ENCODE measurements at regions not wholly inside any gene's neighbourhood (a gene's known extent, or its start where the extent isn't known, plus 50 kb on each side); places are given as distances from the start of the nearest gene placed in this dataset.

DNA sequence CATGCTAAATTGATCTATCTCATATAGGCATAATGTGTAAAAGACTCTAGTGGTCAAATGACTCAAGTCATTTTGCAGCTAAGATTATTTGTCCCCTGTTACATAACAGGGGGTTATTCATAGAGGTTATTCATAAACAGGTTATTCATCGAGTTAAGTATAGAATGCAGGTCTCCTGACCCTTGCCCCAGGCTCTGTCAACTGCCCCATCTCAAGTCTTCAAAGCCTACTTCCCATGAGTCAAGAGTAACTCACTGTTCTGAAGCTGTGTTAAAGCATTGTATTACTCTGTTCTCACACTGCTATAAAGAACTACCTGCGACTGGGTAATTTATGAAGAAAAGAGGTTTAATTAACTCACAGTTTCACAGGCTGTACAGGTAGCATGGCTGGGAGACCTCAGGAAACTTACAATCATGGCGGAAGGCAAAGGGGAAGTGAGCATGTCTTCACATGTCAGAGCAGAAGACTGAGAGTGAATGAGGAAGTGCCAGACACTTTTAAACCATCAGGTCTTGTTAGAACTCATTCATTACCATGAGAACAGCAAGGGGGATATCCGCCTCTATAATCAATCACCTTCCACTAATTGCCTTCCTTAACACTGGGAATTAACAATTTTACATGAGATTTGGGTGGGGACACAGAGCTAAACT, 226.2 kb upstream of the BLID start:
- TF ChIP-seq POLR2A (IDR thresholded peaks at IDR 0.05) (no peak), EP300 (IDR thresholded peaks at IDR 0.05) (no peak), POLR2AphosphoS5 (IDR thresholded peaks at IDR 0.05) (no peak)
- TF ChIP-seq, protein P1, sequence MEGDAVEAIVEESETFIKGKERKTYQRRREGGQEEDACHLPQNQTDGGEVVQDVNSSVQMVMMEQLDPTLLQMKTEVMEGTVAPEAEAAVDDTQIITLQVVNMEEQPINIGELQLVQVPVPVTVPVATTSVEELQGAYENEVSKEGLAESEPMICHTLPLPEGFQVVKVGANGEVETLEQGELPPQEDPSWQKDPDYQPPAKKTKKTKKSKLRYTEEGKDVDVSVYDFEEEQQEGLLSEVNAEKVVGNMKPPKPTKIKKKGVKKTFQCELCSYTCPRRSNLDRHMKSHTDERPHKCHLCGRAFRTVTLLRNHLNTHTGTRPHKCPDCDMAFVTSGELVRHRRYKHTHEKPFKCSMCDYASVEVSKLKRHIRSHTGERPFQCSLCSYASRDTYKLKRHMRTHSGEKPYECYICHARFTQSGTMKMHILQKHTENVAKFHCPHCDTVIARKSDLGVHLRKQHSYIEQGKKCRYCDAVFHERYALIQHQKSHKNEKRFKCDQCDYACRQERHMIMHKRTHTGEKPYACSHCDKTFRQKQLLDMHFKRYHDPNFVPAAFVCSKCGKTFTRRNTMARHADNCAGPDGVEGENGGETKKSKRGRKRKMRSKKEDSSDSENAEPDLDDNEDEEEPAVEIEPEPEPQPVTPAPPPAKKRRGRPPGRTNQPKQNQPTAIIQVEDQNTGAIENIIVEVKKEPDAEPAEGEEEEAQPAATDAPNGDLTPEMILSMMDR (IDR thresholded peaks at IDR 0.05), result no peak
- Histone ChIP-seq H3K36me3 (no peaks in the 10 kb centered on the region), H3K27ac (no peak overlapping the region), H3K9me3 (no peaks in the 10 kb centered on the region), H3K4me1 (no peaks in the 10 kb centered on the region), H3K4me3 (no peak overlapping the region), H3K27me3 (no peaks in the 10 kb centered on the region)
- DNase-seq, result no peak
- intact Hi-C loops (cut with DNase I; ENCODE audit: low total_unique reads), result no loop called here
- WGBS, 5 donors, result 78 to 84% (median 79%) methylated on average over 4 of the region's 4 CpGs

DNA sequence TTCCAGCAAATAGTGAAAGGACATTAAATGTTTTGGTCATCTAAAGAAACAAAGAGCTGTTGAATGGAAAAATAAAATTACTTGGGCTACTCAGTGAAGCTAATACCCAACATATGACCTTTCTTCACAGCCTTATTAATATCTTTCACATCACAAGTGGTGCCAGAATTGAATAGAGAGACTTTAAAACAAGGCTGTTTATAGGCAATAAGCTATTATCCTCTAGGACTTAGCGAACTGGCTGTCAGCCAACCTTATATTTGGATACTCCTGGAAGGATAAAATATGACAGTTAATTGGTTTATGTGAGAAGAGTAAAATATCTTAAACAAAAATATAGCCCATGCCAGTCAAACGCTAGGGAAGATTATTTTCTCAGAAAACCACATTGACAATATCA, 225.5 kb upstream of the BLID start:
- WGBS, 5 donors, result 59 to 75% (median 66%) methylated on average over 2 of the region's 2 CpGs
- Histone ChIP-seq H3K27ac (no peak overlapping the region), H3K4me3 (no peak overlapping the region), H3K27me3 (no peaks in the 10 kb centered on the region), H3K4me1 (no peaks in the 10 kb centered on the region), H3K36me3 (no peaks in the 10 kb centered on the region), H3K9me3 (no peaks in the 10 kb centered on the region)
- DNase-seq, result peak in 1 of 2 donors; percentile 33
- intact Hi-C loops (cut with DNase I; ENCODE audit: low total_unique reads), result no loop called here
- no peak for TF ChIP-seq POLR2AphosphoS5 (IDR thresholded peaks at IDR 0.05)
- TF ChIP-seq POLR2A (IDR thresholded peaks at IDR 0.05), result no peak
- TF ChIP-seq EP300 (IDR thresholded peaks at IDR 0.05), result no peak
- TF ChIP-seq, protein P1 (IDR thresholded peaks at IDR 0.05), result no peak

DNA sequence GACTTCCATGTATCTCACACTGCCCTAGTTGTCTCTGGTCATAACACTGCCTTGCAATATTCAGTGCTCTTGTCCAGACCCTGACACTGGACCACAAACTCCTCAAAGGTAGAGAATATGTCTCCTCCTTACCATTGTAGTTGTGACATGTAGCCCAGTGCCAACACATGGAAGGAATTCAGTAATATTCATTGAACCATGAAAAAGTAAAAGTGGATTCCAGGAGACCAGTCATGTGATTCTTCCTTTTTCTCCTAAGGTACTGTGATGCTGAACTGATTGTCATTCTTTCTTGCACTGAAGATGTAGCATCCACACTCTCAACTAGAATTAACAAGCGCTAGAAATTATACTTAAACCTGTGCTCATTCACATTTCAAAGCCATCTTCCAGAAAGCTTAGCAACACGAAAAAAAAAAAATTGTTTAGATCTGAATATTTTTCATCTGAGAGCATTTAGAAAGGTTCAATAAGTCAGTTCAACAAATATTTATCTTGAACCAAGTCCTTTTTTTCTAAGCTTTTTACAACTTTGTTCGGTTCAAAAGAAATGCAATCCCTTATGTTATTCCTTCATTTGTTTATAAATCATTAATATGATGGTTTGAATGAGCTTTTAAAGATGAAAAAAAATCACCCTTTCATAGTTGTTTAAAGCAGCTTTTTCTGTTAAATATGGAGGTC, 224.7 kb upstream of the BLID start:
- no peak overlapping the region for H3K4me3 ChIP-seq
- intact Hi-C loops (cut with DNase I; ENCODE audit: low total_unique reads), result no loop called here
- WGBS, 5 donors, result 60 to 64% (median 64%) methylated on average over 3 of the region's 3 CpGs
- TF ChIP-seq POLR2AphosphoS5 (IDR thresholded peaks at IDR 0.05), result no peak
- TF ChIP-seq, protein P1 (IDR thresholded peaks at IDR 0.05), result no peak
- no peaks in the 10 kb centered on the region for H3K9me3 ChIP-seq
- no peak overlapping the region for H3K27ac ChIP-seq
- DNase-seq, result no peak
- H3K36me3 ChIP-seq, result no peaks in the 10 kb centered on the region
- H3K27me3 ChIP-seq, result no peaks in the 10 kb centered on the region
- no peaks in the 10 kb centered on the region for H3K4me1 ChIP-seq

DNA sequence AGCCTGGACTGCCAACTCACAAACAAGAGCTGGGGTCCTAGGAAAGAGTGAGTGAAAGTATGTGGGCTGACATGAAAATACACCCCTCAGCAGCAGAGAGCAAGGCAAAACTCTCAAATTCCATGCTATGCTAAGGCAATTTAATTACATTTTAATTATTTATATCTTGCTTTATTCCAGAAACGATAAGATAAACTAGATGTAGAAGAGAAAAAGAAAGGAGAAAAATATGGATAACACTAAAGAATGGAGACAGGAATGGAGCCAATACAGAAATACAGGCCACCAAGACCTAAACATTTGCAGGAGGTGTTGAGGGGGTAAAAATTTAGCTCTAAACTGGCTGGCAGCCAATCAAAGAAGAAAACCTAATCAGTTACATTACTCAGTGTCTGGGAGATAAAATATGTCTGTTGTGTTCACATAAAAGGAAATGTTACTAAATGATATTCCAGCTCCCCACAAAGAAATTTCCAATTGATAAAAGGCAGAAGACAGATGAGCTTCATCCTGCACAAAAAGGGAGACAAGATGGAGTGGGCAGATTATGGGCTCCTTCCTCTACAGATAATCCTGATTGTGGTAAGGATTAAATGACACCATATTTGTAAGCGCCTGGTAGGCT, 223.5 kb upstream of the BLID start:
- TF ChIP-seq EP300 (IDR thresholded peaks at IDR 0.05), result no peak
- no peak for TF ChIP-seq POLR2AphosphoS5 (IDR thresholded peaks at IDR 0.05)
- TF ChIP-seq POLR2A (IDR thresholded peaks at IDR 0.05), result no peak
- TF ChIP-seq, protein P1 (IDR thresholded peaks at IDR 0.05), result no peak
- H3K4me3 ChIP-seq, result no peak overlapping the region
- intact Hi-C loops (cut with DNase I; ENCODE audit: low total_unique reads), result no loop called here
- no peaks in the 10 kb centered on the region for H3K36me3 ChIP-seq
- no peaks in the 10 kb centered on the region for H3K27me3 ChIP-seq
- H3K9me3 ChIP-seq, result no peaks in the 10 kb centered on the region
- no peak overlapping the region for H3K27ac ChIP-seq
- no peaks in the 10 kb centered on the region for H3K4me1 ChIP-seq
- WGBS, 5 donors, result 45 to 68% (median 54%) methylated on average over 2 of the region's 2 CpGs
- DNase-seq, result no peak

Data from stomach (tissue), 8 donors.